GM21528 (cell line): ENCODE measurements at regions not wholly inside any gene's neighbourhood (a gene's known extent, or its start where the extent isn't known, plus 50 kb on each side); places are given as distances from the start of the nearest gene placed in this dataset.
"Not testable (repeated sequence)": the region's sequence is repeated elsewhere in the genome, so short reads cannot be mapped to it uniquely, and the experiment has no call there.

Source experiments
- ATAC-seq: cut with Tn5 transposase; IDR thresholded peaks from one replicate; pipeline ENCODE4 v1.9.1; 2021; ENCODE audit warnings: mild to moderate bottlenecking, moderate library complexity; ENCODE audit not compliant: unreplicated experiment, low FRiP score

- ATAC-seq: no peak
These were observed 105.8 kb downstream of the UTRN start for GRCh38 chr6:144390886-144391285.

GRCh38 chr6:144392536-144392935 is 107.4 kb downstream of the UTRN start:
- ATAC-seq: no peak

GRCh38 chr6:144394210-144394609 is 109.1 kb downstream of the UTRN start:
- ATAC-seq: no peak

DNA sequence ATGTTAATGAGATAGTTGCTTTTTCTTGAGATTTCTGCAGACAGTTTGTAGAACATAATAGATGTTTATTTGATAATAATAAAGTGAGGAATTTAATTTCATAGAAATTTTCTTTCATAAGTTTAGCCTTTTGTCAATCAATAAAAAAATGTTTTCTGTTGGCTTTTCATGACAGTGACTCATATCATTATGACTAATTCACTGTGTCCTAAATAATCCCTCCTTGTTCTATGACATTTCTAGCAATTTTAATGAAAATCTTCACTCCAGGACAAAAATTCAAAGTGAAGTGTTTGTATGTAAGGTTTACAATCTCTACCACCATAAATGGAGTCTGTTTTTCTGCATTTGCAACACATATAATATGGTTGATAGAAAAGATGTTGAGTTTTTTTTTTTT is 109.9 kb downstream of the UTRN start:
- ATAC-seq: no peak

DNA sequence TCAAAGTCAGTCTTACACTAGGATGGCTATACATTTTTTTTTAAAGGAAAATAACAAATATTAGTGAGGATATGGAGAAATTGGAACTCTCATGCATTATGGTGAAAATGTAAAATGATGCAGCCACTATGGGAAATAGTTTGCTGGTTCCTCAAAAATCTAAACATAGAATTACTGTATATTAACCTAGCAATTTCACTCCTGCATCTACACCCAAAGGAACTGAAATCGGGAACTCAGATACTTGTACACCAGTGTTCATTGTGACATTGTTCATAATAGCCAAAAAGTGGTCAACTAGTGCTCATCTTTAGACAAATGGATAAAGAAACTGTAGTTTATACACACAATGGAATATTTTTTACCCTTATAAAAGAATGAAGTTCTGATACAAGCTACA is 110.7 kb downstream of the UTRN start:
- no peak for ATAC-seq

DNA sequence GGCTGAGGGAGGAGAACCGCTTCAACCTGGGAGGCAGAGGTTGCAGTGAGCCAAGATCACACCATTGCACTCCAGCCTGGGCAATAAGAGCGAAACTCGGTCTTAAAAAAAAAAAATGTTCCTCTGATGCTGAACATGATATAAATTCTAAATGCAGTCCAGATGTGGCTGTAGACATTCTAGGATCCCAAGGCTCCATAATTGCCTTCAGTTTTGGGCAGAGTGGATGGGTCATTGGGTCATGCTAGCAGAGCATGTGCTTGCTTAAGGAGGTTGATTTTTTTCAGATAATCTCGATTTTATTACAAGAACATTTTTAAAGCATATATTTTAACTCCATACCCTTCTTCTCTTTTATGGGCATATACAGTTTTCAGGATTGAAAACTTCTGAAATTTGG is 112.0 kb downstream of the UTRN start:
- no peak for ATAC-seq

GRCh38 chr6:144400321-144400720 is 115.2 kb downstream of the UTRN start:
- ATAC-seq: no peak

DNA sequence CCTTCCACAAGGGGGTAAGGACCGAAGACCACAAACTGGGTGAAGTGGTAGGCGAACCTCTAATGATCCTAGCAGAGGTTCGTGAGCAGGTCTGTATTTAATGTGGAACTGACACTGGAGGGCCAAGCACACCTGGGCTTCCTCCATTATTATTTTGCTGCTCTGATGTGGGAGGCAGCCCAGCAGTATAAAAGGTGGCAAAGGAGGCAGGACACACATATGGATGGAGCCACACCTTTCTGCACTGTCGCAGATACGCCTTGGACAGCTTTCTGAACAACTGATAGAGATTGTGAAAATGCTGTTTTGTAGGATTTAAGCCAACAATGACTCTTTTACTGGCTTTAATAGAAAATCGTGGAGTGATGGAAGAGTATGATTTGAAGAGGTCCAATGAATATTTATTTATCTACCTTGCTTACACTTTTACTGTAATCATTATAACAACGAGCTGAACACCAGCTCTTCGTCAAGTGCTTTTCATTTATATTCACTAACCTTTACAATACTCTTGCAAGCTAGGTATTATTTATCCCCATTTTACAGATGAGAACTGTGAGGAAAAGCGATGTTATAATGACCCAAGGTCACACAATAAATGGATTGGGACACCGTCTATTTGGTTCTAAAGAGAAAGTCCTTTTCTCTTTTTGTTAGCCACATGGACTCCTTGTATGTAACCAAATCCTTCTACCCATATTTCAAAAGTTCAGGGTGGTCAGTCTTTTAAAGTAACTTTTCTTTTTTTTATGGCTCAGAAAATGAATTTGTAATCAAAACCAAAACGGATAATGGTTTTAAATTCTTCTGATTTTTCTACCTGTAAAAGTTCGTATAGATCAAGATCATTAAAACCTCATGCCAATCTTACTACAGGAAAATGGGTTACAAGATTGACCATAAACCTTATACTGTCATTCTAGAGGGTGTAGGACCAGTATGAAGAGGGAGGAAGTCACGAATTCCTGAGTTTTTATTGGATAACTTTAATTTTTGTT is 116.9 kb downstream of the UTRN start:
- ATAC-seq: no peak

DNA sequence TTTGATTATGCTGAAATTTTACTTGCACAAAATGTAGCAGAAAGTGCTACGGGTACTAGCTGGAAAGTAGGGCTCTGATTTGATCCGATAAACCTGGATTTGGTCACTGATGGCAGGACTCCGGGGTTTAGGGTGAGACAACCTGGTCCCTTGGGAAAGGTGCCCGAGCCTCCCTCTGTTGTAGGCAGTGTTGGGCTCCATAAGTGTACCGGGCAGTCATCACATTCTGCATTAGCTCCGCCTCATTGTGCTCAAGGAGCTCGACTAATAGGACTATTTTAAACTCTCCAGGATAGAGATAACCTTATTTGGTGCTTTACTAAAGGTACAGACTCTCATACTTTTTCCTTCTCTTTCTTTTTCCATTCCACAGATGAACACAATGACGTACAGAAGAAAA is 117.6 kb downstream of the UTRN start:
- ATAC-seq: no peak

DNA sequence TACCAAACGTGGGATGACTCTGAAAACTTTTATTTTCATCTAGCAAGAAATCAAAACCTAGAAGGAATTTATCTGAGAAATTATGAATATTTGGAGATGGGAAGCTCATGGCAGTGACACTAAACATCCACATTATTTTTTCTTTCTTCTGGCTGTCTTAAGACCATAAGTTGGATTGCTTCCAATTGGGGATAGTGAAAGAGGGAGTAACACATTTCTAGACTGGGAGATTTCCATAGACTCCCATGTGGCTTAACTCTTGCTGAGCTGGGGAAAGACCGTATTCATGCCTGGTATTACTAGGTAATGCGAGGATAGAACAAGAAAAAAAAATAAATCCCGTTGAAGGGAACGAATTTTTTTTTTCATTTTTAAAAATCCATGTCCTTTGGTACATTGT is 120.0 kb downstream of the UTRN start:
- ATAC-seq: no peak

GRCh38 chr6:144406796-144407195 is 121.7 kb downstream of the UTRN start:
- no peak for ATAC-seq

GRCh38 chr6:144408161-144408560 is 123.0 kb downstream of the UTRN start:
- ATAC-seq: no peak

DNA sequence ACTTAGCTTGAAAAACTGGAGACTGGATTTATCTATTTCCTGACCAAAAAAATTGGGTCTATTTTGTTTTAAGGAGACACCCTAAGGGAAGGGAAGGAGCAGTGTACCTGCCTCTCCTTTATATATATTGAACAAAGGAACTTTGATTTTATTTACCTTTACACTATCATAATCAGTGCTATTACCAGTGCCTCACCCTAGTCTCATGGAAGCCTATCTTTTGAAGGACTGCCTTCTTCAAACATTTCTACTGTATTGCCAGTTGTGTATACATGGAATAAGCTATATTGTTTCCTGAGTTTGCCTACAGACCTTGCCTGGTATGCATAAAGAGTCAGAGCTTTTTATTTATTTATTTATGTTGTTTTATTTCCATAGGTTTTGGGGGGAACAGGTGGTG is 124.9 kb downstream of the UTRN start:
- ATAC-seq: no peak

DNA sequence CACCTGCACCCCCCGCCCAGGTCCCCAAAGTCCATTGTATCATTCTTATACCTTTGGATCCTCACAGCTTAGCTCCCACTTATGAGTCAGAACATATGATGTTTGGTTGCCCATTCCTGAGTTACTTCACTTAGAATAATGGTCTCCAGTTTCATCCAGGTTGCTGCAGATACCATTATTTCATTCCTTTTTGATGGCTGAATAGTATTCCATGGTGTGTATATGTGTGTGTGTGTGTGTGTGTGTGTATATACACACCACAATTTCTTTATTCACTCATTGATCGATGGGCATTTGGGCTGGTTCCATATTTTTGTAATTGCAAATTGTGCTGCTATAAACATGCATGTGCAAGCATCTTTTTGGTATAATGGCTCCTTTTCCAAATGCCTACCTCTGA is 125.4 kb downstream of the UTRN start:
- not testable (repeated sequence) for ATAC-seq

DNA sequence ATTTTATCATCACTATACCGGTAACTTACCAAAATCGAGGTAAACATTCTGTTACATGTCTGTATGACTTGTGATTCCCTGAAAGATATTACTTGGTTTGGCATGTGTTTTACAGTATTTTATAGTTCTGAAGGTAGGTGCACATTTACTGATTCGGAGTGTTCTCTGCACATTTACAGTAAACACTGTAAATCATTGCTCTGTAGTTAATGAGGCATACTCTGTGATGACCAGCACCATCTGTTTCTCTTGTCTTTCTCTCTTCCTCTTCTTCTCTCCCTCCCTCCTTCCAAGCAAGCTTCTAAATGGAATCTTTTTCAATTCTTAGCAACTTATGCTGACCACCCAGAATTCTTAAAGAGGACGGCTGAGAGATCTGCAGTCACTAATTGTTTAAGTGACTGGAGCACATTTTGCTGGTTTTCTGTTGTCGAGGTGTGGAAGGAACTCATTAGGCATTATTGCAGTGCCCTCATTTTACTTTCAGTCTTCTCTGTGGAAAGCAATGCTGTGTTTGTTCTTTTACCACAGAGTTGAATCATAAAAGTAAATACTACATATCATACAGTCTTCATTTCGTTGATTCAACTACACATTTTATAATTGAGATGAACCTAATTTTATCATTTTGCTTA is 126.5 kb downstream of the UTRN start:
- ATAC-seq: no peak

DNA sequence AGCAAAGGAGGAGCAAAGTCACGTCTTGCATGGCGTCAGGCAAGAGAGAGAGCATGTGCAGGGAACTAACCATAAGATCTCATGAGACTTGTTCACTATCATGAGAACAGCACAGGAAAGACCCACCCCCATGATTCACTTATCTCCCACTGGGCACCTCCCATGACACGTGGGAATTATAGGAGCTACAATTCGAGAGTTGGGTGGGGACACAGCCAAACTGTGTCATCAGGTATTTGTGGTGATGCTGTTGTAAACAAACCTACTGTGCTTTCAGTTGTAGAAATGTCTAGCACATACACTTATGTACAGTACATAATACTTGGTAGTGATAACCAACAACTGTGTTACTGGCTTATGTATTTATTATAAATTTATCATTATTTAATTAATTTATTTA is 128.3 kb downstream of the UTRN start:
- no peak for ATAC-seq

- ATAC-seq: no peak
These were observed 129.9 kb downstream of the UTRN start for GRCh38 chr6:144415014-144415413.

GRCh38 chr6:144415835-144416237 is 130.7 kb downstream of the UTRN start:
- ATAC-seq: no peak

- ATAC-seq: no peak
These were observed 131.1 kb downstream of the UTRN start for GRCh38 chr6:144416244-144416643.

DNA sequence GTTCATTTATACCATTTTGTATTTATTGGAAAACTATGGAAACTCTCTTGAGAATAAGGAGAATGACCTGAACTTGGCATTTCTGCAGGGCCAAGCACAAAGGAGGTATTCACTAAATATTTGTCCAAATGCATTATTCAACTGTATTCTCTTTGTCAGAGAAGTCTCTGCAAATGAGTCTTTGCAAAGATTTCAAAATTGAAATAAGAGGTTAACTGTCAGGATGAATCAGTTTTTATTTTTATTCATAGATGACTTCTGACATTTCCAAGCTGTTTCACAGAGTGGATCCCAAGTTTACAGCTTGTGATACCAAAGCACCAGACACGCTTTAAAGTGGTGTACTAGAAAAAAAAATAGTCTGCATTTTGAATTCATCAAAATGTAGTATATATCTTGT is 131.6 kb downstream of the UTRN start:
- ATAC-seq: no peak

DNA sequence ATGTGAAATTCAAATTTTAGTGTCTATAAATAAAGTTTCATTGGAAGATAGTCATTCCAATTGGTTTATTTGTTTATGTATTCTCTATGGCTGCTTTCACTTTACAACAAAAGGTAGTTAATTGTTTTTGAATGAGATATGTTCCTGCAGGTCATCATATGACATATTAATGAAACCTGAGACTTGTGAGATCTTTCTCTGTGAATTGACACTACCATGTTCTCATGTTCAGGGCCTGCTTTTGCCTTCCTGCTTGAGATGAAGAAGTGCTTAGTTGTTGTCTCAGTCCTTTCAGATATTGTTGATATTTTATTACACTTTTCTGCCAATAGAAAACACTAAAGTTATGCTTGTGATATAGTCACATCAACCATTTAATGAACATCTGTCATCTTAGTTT is 132.5 kb downstream of the UTRN start:
- ATAC-seq: no peak
